HUES64 (cell line): ENCODE measurements at regions not wholly inside any gene's neighbourhood (a gene's known extent, or its start where the extent isn't known, plus 50 kb on each side); places are given as distances from the start of the nearest gene placed in this dataset.

Experiments
- H3K27ac ChIP-seq: 2 replicates; pipeline ENCODE4 v1.7.0; 2013; ENCODE audit warnings: low read depth, low read length, inconsistent platforms
- H3K27me3 ChIP-seq: 2 replicates; pipeline ENCODE4 v1.6.1; 2013; ENCODE audit warnings: mild to moderate bottlenecking, low read length; ENCODE audit not compliant: insufficient read depth
- H3K36me3 ChIP-seq: 2 replicates; pipeline ENCODE4 v1.6.1; 2013; ENCODE audit warnings: mild to moderate bottlenecking, low read length; ENCODE audit not compliant: insufficient read depth
- H3K4me1 ChIP-seq: 2 replicates; pipeline ENCODE4 v1.6.1; 2013; ENCODE audit warnings: mild to moderate bottlenecking, low read length, moderate library complexity; ENCODE audit not compliant: insufficient read depth
- H3K4me3 ChIP-seq: 2 replicates; pipeline ENCODE4 v1.5.1; 2013; ENCODE audit warnings: mild to moderate bottlenecking, low read length, moderate library complexity
- H3K9ac ChIP-seq: 2 replicates; pipeline ENCODE4 v1.6.1; 2013; ENCODE audit warnings: mild to moderate bottlenecking, low read depth, low read length
- H3K9me3 ChIP-seq: 2 replicates; pipeline ENCODE4 v1.6.1; 2013; ENCODE audit warnings: low read depth, low read length; ENCODE audit not compliant: insufficient read depth
- WGBS: fragments of 150-250, 120-280 bp; methylation state at CpG from one replicate; pipeline ENCODE4 v1.1.7; 2013; ENCODE audit warnings: missing lambda C conversion rate; 5-methylcytosine and 5-hydroxymethylcytosine counted together

- no peaks in the 10 kb centered on the region for H3K27me3 ChIP-seq
- no CpG with 5 or more reads among the region's 1 CpG for WGBS
These were observed 149.6 kb upstream of the CTSO start for GRCh38 chr4:156103311-156103710.

GRCh38 chr4:156102411-156102810, 148.7 kb upstream of the CTSO start:
- H3K9me3 ChIP-seq: no peaks in the 10 kb centered on the region
- no peak overlapping the region for H3K27ac ChIP-seq
- H3K36me3 ChIP-seq: no peaks in the 10 kb centered on the region
- no peak overlapping the region for H3K4me3 ChIP-seq
- H3K4me1 ChIP-seq: no peaks in the 10 kb centered on the region
- no peaks in the 10 kb centered on the region for H3K27me3 ChIP-seq
- no peak overlapping the region for H3K9ac ChIP-seq

More at GRCh38 chr4:156103311-156103710, 149.6 kb upstream of the CTSO start:
- Histone ChIP-seq H3K4me3 (no peak overlapping the region), H3K27ac (no peak overlapping the region), H3K9me3 (no peaks in the 10 kb centered on the region), H3K36me3 (no peaks in the 10 kb centered on the region), H3K4me1 (no peaks in the 10 kb centered on the region), H3K9ac (no peak overlapping the region)

- no peaks in the 10 kb centered on the region for H3K36me3 ChIP-seq
- no peak overlapping the region for H3K4me3 ChIP-seq
- no peaks in the 10 kb centered on the region for H3K4me1 ChIP-seq
- H3K27me3 ChIP-seq: no peaks in the 10 kb centered on the region
- WGBS: 100% methylated on average over 1 of the region's 1 CpG
- no peak overlapping the region for H3K27ac ChIP-seq
- H3K9me3 ChIP-seq: no peaks in the 10 kb centered on the region
- H3K9ac ChIP-seq: no peak overlapping the region
These were observed 147.9 kb upstream of the CTSO start for GRCh38 chr4:156101571-156101970.

- Histone ChIP-seq H3K27ac (no peak overlapping the region), H3K9me3 (no peaks in the 10 kb centered on the region), H3K27me3 (no peaks in the 10 kb centered on the region), H3K4me3 (no peak overlapping the region), H3K36me3 (no peaks in the 10 kb centered on the region), H3K4me1 (no peaks in the 10 kb centered on the region), H3K9ac (no peak overlapping the region)
These were observed 147.0 kb upstream of the CTSO start for GRCh38 chr4:156100651-156101050.

- Histone ChIP-seq H3K36me3 (no peaks in the 10 kb centered on the region), H3K4me1 (no peaks in the 10 kb centered on the region), H3K4me3 (no peak overlapping the region), H3K27ac (no peak overlapping the region), H3K9ac (no peak overlapping the region), H3K27me3 (no peaks in the 10 kb centered on the region), H3K9me3 (no peaks in the 10 kb centered on the region)
- WGBS: 91% methylated on average over 4 of the region's 4 CpGs
These were observed 145.1 kb upstream of the CTSO start for GRCh38 chr4:156098805-156099204.

- no peaks in the 10 kb centered on the region for H3K4me1 ChIP-seq
These were observed 131.4 kb upstream of the CTSO start for GRCh38 chr4:156085100-156085499.

GRCh38 chr4:156084373-156084772, 130.7 kb upstream of the CTSO start:
- no peaks in the 10 kb centered on the region for H3K9me3 ChIP-seq
- no peak overlapping the region for H3K27ac ChIP-seq
- no peaks in the 10 kb centered on the region for H3K27me3 ChIP-seq
- 86% methylated on average over 1 of the region's 1 CpG for WGBS
- no peaks in the 10 kb centered on the region for H3K36me3 ChIP-seq
- no peak overlapping the region for H3K9ac ChIP-seq
- H3K4me1 ChIP-seq: no peaks in the 10 kb centered on the region
- H3K4me3 ChIP-seq: no peak overlapping the region

More at GRCh38 chr4:156085100-156085499, 131.4 kb upstream of the CTSO start:
- no peak overlapping the region for H3K4me3 ChIP-seq
- H3K27ac ChIP-seq: no peak overlapping the region
- H3K36me3 ChIP-seq: no peaks in the 10 kb centered on the region
- no peaks in the 10 kb centered on the region for H3K27me3 ChIP-seq
- no peaks in the 10 kb centered on the region for H3K9me3 ChIP-seq
- no peak overlapping the region for H3K9ac ChIP-seq

GRCh38 chr4:156073976-156074375, 120.3 kb upstream of the CTSO start:
- no peaks in the 10 kb centered on the region for H3K27me3 ChIP-seq
- no peak overlapping the region for H3K9ac ChIP-seq
- no peaks in the 10 kb centered on the region for H3K36me3 ChIP-seq
- no peak overlapping the region for H3K4me3 ChIP-seq
- WGBS: 85% methylated on average over 2 of the region's 2 CpGs
- H3K27ac ChIP-seq: no peak overlapping the region
- peaks cover 59% of the 10 kb centered on the region for H3K9me3 ChIP-seq
- H3K4me1 ChIP-seq: no peaks in the 10 kb centered on the region

GRCh38 chr4:156060661-156061060, 107.0 kb upstream of the CTSO start:
- H3K27ac ChIP-seq: no peak overlapping the region
- no peak overlapping the region for H3K4me3 ChIP-seq
- H3K9ac ChIP-seq: no peak overlapping the region
- WGBS: 82% methylated on average over 3 of the region's 3 CpGs
- no peaks in the 10 kb centered on the region for H3K36me3 ChIP-seq
- H3K27me3 ChIP-seq: no peaks in the 10 kb centered on the region
- no peaks in the 10 kb centered on the region for H3K4me1 ChIP-seq
- H3K9me3 ChIP-seq: no peaks in the 10 kb centered on the region

GRCh38 chr4:156053174-156053573, 99.5 kb upstream of the CTSO start:
- no peaks in the 10 kb centered on the region for H3K9me3 ChIP-seq
- WGBS: 94% methylated on average over 1 of the region's 3 CpGs
- no peaks in the 10 kb centered on the region for H3K36me3 ChIP-seq
- no peaks in the 10 kb centered on the region for H3K27me3 ChIP-seq
- H3K4me3 ChIP-seq: no peak overlapping the region
- H3K4me1 ChIP-seq: no peaks in the 10 kb centered on the region
- no peak overlapping the region for H3K9ac ChIP-seq
- no peak overlapping the region for H3K27ac ChIP-seq

- H3K27ac ChIP-seq: no peak overlapping the region
- no peak overlapping the region for H3K9ac ChIP-seq
- 100% methylated on average over 1 of the region's 2 CpGs for WGBS
- H3K27me3 ChIP-seq: no peaks in the 10 kb centered on the region
- H3K36me3 ChIP-seq: no peaks in the 10 kb centered on the region
- H3K4me3 ChIP-seq: no peak overlapping the region
- no peaks in the 10 kb centered on the region for H3K9me3 ChIP-seq
- no peaks in the 10 kb centered on the region for H3K4me1 ChIP-seq
These were observed 98.5 kb upstream of the CTSO start for GRCh38 chr4:156052116-156052515.

GRCh38 chr4:156038772-156039171, 85.1 kb upstream of the CTSO start:
- Histone ChIP-seq H3K9ac (no peak overlapping the region), H3K27ac (no peak overlapping the region), H3K9me3 (no peaks in the 10 kb centered on the region), H3K4me3 (no peak overlapping the region), H3K4me1 (no peaks in the 10 kb centered on the region), H3K36me3 (no peaks in the 10 kb centered on the region), H3K27me3 (no peaks in the 10 kb centered on the region)
- WGBS: 98% methylated on average over 4 of the region's 4 CpGs
